GM19455 (cell line): ENCODE measurements at regions not wholly inside any gene's neighbourhood (a gene's known extent, or its start where the extent isn't known, plus 50 kb on each side); places are given as distances from the start of the nearest gene placed in this dataset.
"Not testable (repeated sequence)": the region's sequence is repeated elsewhere in the genome, so short reads cannot be mapped to it uniquely, and the experiment has no call there.

Experiments
- ATAC-seq: cut with Tn5 transposase; IDR thresholded peaks from one replicate; pipeline ENCODE4 v1.9.1; 2021; ENCODE audit not compliant: unreplicated experiment

DNA sequence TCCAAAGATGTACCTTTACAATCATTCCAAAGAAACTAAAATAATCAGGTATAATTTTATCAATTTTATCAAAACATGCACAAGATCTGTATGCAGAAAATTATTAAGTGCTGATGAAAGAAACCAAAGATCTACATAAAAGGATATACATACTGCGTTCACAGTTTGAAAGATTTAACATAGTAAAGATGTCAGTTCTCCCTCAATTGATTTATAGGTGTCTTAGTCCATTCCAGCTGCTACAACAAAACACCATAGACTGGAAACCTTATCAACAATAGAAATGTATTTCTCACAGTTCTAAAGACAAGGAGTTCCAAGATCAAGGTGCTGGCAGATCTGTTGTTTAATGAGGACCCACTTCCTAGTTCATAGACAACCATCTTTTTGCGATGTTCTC, 189.0 kb upstream of the CCDC54 start:
- no peak for ATAC-seq

DNA sequence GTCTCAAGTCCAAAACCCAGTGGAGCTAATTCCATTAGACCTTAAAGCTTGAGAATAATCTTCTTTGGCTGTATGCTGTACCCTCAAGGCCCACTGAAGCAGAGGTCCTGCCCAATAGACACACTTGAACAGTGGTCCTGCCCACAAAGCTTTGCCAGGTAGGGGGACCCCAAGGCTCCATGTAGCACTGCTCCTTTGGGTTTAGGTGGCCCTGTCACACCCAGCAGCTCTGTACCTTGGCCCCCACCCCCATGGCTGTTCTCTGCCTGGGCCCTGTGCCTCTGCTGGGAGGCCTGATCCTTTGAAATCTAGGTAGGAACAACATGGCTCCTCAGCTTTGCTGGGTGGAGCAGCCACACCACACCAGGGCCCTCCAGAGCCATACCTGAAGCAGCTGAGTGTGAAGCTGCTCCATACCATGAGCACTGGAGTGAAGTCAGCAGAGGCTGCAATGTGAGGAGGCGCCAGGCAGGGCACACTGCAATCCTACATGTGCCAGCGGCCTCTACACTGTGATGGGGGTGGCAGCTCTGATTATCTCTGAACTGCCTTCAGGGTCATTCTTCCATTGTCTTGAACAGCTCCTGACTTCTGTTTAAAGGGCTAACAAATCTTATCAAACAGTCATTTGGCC, 188.0 kb upstream of the CCDC54 start:
- ATAC-seq, result no peak

- ATAC-seq, result no peak
These were observed 184.1 kb upstream of the CCDC54 start for GRCh38 chr3:107193116-107193515.

GRCh38 chr3:107198581-107199181, 178.6 kb upstream of the CCDC54 start:
- ATAC-seq, result no peak

DNA sequence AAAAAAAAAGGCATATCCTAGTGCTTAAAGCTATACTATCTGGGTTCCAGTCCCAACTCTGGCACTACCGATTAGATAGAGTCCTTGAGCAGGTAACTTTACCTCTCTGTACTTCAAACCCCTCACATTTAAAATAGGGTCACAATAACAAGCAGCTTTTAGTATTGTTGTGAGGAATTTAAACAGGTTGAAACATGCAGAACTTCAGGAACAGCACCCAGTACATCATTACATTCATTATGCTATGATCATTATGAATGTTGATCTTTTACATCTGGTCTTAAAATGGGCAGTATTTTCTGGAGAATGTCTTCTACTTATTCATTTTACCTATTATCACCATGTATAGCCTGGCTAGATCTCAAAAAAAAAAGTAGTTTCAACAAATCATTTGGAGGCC, 176.1 kb upstream of the CCDC54 start:
- ATAC-seq, result no peak

- not testable (repeated sequence) for ATAC-seq
These were observed 174.4 kb upstream of the CCDC54 start for GRCh38 chr3:107202885-107203284.

- ATAC-seq, result no peak
These were observed 173.1 kb upstream of the CCDC54 start for GRCh38 chr3:107204121-107204520.

DNA sequence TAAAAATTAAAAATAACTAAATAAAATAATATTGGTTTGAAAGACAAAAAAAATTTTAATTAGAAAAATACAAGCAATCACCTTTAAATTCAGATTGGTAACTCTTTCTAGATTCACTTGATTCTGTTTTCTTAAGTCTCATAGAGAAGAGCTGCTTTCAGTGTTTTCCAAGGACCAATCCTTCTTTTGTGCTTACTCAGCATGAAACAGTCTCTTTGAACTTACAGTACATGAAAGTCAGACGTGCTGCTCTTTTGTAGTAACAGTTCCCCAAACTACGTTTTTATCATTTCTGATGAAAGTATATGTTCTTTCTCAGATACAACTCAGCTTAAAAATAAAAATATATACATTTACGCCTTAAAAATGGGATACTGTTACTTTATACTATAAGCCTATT, 171.9 kb upstream of the CCDC54 start:
- no peak for ATAC-seq

DNA sequence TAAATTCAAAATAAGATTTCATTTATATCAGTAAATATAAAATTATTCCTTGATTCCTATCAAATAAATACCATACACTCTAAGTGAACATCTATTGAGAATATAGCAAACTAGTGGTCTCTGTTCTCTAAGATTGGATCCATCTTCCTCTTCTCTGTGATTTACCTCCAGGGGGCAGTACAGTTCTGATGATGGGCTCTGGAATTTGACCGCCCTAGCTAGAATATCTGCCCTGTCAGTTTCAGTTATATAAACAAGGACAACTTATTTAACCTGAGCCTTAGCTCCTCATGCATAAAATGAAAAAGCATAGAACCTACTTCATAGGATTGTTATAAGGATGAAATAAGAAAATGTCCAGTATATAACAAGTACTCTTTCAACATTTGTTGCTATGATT, 171.1 kb upstream of the CCDC54 start:
- no peak for ATAC-seq

- no peak for ATAC-seq
These were observed 170.3 kb upstream of the CCDC54 start for GRCh38 chr3:107206945-107207344.

GRCh38 chr3:107208100-107208499, 169.1 kb upstream of the CCDC54 start:
- no peak for ATAC-seq

- ATAC-seq, result no peak
These were observed 168.4 kb upstream of the CCDC54 start for GRCh38 chr3:107208796-107209195.

DNA sequence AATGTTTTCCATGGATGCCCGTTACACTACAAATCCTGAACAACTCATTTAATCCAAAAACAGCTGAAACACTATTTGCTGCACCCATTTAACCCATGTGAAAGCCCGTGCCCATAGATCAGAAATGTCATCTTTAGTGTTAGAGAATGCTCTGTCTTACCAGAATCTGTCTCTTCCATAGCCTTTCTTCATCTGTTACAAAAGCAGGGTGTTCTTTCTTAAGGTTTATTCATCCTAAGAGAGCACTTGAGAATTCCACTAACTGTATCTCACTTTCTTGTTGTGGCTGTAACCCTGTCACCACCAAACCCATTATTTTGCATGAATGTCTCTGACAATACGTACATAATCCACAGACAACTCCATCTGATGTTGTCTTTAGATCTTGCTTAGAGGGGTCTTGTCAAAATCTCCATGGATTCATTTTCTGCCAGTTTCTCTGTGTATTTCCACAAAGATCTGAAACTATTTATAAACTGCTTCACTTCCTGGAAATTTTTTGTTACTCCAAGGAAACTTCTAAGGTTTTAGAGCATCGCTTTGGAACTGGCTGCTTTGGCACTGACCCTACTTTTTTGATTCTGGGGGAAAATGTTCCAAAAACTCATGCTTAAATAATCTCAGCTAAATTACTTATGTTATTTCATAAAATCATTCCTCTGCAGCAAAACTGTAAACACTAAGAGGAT, 167.8 kb upstream of the CCDC54 start:
- no peak for ATAC-seq

DNA sequence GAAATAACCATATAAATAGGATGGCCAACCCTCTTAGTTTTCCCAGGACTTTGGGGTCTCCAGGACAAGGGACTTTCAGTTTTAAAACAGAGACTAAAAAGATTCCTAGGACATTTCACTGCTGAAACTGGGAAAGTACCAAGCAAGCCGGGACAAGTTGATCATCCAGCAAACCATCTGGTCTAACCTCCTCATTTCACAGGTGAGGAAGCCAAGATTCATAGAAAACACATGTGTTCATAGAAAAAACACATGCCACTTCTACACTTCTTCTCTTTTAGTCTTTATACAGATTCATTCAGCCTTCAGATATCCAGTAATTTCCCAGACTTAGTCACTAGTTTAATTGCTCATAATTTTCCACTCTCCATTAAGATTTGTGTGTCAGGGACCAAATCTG, 165.6 kb upstream of the CCDC54 start:
- no peak for ATAC-seq

DNA sequence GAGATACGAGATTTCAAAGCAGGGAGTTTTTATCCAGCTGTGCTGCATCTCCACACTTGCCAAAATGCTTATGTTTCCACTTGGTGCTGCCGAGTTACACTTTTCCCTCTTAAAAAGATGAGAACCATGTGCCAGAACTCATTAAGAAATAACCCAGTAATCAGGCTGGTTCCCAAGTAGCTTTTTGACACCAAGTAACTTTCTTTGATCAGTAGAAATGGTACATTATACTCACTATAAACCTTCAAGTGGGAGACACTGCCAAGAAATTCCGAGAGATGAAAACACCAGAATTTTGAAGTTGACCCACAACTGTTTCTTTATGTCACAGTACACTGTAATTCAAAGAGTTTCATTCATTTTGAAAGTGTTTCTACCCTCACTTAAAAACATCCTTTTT, 164.6 kb upstream of the CCDC54 start:
- no peak for ATAC-seq

GRCh38 chr3:107213044-107213669, 164.1 kb upstream of the CCDC54 start:
- ATAC-seq, result no peak

GRCh38 chr3:107216229-107216628, 161.0 kb upstream of the CCDC54 start:
- ATAC-seq, result no peak

DNA sequence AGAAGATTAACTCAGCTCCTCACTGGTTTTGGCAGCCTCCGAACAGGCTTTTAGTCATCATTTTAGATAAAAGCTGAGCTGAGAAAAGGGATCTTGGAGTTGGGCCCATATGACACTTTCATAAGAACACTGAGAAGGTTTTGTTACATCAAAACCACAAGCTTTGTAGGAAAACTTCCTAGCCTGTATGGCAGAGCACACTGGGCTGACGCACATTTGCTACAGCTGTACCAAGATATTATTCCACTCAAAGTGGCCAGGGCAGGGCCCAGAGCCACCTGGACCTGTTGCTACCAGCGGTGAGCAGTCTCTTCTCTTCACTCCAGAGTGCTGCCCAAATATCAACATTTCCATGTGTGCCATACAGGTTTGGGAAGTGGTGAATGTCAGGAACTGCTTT, 160.5 kb upstream of the CCDC54 start:
- ATAC-seq, result no peak

- no peak for ATAC-seq
These were observed 160.1 kb upstream of the CCDC54 start for GRCh38 chr3:107217172-107217571.

- no peak for ATAC-seq
These were observed 158.4 kb upstream of the CCDC54 start for GRCh38 chr3:107218864-107219269.

DNA sequence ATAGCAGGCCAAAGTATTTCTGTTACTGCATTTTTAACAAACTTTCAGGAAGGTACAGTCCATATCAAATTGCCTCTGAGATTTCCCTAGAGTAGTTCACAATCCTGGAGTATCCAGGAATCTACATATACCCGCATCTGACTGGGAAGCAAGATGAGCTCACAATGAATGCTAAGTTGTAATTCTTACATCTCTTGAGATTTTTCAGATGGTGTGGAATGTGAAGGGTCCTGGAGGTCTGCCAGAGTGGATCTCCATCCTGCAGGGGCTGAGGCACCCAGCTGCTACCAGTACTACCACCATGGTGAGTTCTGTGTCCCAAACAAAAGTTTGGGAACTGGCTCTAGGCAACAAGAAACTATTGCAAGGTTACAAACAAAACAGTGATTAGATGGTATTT, 156.7 kb upstream of the CCDC54 start:
- ATAC-seq, result no peak

DNA sequence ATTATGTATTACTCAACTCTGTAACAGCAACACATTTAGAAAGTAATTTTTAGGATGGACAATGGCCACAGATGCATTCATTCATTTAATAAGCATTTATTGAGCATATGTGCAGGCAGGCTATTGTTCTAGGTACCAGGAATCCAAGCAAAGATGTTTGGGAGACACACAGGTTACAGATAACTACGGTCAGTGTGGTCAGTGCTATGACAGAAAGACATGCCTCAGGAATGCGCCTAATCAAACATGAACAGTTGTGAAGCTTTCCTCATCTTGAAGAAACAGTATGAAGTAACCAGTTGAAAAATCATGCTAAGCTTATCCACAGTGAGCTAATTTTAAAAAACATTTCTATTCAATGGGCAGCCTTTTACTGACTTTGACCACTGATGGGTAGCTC, 155.4 kb upstream of the CCDC54 start:
- ATAC-seq, result no peak
